Nucleus accumbens (tissue), 56 donors: ENCODE measurements at regions not wholly inside any gene's neighbourhood (a gene's known extent, or its start where the extent isn't known, plus 50 kb on each side); places are given as distances from the start of the nearest gene placed in this dataset.
"Not testable (repeated sequence)": the region's sequence is repeated elsewhere in the genome, so short reads cannot be mapped to it uniquely, and the experiment has no call there.

Source experiments
- DNase-seq, 56 donors: peaks; one replicate each; lab custom pipeline; 2025; lab: John Stamatoyannopoulos, UW

DNA sequence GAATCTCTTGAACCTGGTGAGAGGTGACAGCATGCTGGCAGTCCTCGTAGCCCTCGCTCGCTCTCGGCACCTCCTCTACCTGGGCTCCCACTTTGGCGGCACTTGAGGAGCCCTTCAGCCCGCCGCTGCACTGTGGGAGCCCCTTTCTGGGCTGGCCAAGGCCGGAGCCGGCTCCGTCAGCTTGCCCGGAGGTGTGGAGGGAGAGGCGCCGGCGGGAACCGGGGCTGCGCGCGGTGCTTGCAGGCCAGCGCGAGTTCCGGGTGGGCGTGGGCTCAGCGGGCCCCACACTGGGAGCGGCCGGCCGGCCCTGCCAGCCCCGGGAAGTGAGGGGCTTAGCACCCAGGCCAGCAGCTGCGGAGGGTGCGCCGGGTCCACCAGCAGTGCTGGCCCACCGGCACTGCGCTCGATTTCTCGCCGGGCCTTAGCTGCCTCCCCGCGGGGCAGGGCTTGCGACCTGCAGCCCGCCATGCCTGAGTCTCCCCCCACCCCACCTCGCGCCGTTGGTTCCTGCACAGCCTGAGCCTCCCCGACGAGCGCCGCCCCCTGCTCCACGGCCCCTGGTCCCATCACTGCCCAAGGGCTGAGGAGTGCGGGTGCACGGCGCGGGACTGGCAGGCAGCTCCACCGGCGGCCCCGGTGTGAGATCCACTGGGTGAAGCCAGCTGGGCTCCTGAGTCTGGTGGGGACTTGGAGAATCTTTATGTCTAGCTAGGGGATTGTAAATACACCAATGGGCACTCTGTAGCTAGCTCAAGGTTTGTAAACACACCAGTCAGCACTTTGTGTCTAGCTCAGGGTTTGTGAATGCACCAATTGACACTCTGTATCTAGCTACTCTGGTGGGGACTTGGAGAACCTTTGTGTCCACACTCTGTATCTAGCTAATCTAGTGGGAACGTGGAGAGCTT is 328.3 kb upstream of the KLF4 start:
- DNase-seq: not testable (repeated sequence)

DNA sequence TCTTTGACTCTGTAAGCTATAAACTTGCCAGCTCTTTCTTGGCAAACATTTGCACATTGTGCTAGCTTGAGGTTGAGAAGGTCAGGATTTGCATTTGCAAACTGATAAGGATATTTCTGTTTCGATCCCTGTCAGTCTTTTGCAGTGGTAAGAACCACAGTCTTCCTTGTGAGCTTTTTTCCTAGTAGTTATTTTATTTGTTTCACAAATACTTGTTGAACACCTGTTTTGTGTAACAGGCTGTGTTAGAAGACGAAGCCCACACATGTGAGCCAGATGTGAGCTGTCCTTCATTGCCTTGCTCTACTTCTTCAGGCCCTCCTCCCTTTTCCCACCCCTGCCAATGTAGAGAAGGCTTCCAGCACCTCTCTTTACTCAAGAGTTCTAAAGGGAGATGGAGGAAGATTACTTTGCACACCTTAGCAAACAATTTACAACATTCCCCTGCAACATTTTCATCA is 327.0 kb upstream of the KLF4 start:
- DNase-seq: no peak

DNA sequence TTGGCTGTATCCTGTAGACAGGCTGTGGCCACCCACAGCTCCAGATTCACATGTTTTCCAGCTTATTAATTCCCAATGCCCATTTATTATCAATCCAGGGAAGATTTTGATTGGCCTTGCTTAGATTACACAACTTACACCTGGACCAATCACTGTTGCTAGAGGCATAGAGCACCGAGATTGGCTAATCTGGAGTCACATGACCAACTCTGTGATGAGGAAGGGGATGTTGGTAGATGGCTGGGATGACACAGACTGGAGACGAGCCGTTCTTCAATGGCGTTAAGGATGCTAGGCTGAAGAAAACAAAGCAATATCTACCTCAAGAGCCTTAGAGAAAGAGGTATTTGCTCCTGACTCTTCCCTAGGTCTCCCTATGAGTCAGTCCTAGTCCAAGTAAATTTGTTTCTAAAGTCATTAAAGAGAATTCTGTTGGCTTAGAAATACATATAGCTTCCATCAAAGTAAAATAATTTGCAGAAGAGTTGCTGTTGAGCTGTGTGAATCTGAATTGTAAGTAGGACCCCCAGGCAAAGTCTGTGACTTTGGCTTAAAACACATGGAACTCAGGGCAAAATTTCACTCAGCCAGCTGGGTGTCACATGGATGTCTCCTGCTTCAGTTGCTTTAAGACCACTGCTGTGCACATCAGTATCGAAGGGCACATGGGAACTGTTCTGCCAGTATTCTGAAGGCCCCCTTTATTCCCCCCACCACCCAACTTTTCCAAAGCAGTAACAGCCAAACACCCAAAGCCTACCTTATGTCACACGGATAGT is 326.4 kb upstream of the KLF4 start:
- DNase-seq: no peak

DNA sequence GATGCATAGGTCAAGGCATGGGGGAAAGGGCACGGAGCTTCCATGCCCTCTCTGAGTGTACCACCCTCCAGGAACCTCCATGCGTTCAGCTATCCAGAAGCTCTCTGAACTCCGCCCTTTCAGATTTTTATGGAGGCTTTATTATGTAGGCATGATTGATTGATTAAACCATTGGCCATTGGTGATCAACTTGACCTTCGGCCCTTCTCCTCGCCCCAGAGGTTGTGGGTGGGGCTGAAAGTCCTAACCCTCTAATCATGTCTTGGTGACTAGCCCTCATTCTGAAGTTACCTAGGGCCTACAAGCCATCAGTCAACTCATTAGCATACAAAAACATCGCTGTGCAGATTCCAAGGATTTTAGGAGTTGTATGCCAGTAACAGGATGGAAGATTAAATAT is 323.7 kb upstream of the KLF4 start:
- DNase-seq: no peak

DNA sequence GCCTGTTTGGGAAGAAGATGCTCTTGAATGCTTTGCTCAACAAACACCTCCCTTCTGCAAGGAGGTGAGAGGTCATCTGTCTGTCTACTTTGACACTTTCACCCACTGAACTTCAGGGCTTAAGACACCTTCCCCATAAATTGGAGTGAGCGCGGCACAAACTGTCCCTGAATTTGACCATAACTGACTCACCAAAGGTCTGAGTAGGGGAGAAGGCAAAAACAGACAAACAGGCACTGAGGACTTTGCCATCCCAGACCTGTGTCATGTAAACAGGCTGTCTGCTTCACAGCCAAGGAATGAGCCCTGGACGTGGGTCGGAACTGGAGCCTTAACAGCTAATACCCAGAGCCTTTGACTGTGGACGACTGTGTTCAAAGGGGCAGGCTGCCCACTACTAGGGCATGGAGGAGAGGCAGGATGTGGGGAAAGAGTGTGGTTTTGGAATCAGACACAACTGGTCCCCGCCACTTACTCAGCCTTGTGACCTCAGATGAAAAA is 320.9 kb upstream of the KLF4 start:
- DNase-seq: no peak

DNA sequence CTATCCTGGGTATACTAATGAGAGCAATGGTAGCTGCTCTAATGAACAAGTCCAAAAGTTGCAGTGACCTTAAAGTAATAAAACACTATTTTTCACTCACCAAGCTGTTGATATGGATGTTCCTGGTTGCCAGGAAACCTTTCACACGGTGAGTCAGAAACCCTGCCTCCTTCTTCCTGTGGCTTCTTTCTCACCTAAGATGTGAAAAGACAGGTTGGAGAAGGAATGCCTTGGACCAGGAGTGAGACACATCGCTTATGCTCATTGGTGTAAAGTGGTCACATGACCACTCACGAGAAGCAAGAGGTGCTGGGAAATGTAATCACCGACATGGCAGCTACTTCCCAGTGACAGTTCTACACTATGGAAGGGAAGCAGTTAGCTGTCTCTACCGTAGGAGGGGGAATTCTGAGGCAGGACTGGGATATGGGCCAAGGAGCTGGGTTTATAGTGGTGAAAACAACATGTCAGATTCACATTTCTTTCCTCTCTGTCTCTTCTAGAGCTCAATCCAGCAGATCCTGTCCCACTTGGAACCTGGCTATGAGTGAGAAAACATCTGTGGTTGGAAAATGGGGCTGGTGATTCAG is 320.4 kb upstream of the KLF4 start:
- no peak for DNase-seq

DNA sequence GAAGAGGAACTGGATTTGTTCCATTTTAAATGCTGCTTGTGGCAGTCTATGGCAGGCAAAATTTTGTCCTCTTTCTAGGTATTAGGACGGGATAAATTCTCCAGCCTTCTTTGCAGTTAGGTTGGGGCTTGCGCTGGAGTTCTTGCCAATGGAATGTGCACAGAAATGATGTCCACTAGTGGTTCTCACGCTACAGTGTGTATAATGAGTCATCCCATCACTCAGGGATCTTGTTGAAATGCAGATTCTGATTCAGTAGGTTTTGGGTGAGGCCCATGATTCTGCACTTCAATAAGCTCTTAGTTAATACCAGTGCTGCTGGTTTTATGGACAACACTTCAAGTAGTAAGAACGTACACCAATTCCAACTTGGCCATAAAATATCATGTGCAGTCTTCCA is 317.6 kb upstream of the KLF4 start:
- DNase-seq: no peak

DNA sequence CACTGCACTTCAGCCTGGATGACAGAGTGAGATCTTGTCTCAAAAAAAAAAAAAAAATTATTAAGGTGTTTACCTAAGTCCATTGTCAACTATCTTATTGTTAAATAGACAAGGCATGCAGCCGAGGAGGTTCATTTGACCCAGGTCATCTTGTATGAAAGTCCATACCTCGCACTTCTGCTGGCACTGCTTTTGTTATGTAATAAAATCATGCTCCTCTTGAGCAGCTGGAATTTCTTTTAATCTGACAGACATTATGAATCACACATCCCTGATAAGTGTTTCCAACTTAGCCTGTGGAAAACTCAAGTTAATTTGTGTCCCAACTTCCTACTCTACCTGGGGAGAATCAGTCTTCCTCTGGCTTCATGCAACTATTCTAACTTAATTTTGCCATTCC is 315.6 kb upstream of the KLF4 start:
- DNase-seq: no peak

DNA sequence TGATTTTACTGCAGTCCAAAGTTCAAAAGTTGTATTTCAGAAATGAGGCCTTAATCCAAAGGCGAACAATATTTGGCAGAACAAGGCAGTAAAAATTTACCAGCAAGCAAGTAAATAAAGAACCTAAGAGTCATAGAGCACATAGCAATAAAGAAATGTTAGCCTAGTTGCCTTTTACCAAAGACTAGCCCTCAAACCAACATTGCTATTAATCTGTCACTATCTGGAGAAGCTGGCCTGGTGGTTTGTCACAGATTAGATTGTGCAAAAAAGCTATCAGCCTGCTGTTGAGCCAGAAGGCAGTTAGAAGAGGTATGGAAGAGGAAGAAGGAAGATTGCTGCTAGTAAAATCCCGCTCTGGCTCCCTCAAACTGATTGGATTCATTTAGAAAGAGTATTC is 304.7 kb upstream of the KLF4 start:
- DNase-seq: no peak

DNA sequence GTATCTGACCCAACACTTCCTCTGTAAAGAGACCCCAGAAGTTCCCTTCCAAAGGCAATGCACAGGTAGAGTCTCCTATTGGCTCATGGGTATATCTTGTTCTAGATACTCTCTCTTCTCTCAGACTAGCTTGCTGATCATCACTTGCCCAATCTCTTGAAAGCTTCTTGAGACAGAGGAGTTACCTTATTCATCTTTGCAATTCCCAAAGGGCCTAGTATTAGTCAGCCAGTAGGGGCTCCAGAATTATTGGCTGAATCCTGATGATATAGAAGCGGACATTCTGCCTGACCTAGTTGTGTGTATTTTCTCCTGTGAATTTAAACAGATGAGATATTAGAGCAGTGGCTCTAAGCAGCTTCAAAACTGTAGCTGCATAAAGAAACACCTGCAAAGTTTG is 304.0 kb upstream of the KLF4 start:
- DNase-seq: no peak

DNA sequence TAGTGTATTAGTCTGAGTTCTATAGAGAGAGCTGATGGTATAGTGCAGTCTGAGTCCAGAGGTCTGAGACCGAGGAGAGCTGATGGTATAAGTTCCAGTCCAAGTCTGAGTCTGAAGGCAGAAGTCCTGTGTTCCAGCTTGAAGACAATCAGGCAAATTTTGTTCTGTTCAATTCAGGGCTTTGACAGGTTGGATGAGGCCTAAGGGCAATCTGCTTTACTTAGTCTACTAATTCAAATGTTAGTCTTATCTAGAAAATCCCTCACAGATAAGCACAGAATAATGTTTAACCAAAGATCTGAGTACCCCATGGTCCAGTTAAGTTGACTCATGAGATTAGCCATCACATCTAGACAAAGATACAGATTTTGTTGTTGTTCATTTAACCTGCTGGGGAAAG is 303.0 kb upstream of the KLF4 start:
- DNase-seq: no peak

DNA sequence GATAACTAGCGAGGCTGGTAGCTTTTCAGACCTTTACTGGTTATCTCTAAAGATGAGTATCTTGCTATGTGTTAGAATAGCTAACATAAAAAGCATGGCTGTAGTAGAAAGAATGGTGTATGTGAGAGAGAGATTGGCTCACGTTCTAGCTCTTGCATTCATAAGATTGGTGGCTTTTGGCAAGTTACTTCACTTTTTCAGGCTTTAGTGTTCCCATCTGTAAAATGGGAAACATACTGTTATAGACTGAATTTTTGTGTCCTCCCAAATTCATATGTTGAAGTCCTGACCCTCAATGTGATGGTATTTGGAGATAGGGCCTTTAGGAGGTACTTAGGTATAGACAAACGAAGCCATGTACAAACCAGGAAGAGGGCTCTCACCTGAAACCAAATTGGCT is 302.4 kb upstream of the KLF4 start:
- DNase-seq: no peak

DNA sequence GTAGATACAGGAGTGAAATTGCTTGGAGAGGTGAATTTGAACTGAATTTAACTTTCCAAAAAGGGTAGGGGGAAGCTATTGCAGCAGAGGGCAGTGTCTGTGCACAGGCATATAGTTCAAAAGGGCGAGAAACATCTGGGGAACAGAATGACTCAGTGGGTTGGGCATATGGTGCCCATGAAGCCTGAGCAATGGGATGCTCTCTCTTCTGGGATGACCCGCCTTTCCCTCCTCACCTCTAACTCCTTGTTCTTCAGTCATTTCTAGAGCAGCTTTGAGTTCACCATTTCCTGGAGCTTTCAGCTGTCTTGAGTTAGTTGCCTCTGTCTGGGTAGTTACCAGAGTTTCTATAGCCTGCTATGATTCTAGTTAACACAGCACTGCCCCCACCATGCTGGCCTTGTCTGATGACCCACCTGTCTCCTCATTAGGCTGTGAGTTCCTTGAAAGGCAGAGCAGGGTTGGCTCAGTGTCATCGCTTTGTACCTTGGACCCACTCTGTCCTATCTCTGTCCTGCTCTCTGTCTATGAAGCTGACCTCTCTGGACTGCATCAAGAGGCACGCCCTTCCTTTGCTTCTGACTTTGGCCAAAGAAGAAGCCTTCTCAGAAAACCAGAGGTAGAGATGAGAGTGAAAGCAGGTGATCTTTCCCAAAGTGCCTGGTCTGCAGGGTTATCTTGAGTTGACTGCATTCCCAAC is 299.6 kb upstream of the KLF4 start:
- no peak for DNase-seq

DNA sequence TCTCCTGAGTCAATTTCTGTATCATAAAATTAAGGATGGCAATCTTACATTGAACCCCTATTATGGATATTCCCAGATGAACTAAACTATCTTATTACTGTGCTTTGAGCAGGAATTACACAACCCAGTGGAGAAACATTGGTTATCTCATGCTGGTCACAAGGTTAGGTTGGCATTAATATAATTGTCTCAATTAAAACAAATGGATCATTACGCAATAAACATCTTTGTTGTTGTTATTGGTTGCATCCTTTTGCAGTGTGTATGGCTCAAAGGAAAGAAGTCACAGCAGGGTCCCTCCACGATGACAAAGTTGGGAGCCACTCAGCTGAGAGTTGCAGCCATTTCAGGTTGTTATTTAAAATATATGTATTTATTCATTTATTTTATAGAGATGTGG is 297.0 kb upstream of the KLF4 start:
- DNase-seq: no peak

DNA sequence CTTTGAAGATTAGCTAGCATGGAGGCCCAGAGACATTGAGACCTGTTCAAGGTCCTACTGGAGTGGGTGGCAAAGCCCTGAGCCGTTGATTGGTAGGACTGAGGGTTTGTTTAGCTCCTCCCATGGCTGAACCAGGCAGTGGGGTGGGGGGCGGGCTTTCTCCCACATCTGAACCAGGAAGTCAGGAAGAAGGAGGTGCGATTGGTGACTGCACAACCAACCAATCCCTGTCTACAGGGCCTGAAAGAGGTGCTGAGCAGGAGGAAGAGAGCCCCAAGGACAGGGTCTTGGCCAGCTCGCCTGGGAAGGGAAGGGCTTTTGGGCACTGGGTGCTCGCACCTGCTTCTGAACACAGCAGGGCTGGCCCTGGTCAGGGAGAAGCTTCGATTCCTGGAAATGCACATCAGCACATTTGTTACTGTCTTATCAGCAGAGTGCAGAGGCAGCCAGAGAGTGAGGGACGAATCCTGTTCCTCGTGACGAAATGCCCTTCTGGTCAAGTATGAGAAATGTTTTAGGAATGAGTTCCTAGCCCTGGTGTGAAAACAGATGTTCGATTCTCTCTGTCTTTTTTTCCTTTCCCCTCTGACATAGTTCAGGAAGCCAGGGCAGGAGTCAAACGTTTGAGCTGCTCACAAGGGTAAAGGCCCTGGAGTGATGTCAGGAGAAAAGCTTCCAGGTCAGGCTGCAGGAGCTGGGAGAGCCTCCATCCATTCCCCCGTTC is 294.8 kb upstream of the KLF4 start:
- peak in 1 of 56 donors; percentile 4 for DNase-seq

DNA sequence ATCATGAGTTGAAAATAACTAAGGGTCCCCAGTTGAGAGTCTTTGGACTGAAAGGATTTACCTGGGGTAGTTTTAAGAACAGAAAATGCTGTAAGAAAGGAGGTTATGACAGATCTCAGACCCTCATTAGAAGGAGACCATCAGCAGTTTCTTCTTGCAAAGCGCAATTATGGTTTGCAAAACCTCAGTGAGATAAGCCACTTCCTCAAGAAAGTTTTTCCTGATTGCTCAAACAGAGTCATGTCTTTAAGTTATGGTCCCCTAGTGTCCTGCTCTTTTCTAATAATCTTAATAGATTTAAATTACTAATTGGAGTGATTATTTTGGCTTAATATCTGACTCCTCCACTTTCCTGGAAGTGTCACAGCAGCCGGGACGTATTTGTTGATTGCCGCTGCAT is 293.2 kb upstream of the KLF4 start:
- no peak for DNase-seq

DNA sequence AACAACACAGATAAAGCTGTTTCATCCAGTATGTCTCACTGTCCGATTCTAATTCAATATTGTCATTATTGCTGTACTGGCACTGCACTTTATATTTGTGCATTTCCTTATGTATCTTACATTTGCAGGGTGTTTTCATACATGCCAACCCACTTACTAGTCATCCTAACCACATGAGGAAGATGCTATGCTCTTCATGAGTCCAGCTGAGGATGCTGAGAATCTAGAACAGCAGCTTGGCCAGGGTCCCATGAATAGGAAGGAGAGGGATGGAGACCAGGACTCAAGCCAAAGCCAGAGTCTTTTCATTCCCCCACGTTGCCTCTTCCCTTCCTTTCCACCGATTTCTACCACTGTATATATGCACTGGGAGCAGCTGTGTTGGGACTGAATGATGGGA is 292.8 kb upstream of the KLF4 start:
- DNase-seq: no peak

DNA sequence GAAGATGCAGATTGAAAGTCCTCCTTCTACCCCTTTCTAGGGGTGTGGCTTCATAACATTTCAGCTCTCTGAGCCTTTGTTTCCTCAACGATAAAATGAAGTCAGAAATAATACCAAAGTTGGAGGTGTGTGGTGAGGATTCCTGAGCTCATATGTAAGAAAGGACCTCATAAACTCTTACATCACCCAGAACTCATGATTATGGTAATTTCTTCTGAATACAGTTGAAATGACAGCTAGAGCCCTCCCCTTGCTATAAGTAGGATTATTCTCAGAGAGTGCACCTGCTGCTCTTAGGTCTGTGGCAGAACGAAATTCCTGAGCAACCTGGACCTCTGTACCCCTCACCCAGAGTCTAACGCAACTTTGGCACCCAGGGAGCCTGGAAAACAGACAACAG is 291.4 kb upstream of the KLF4 start:
- DNase-seq: no peak

DNA sequence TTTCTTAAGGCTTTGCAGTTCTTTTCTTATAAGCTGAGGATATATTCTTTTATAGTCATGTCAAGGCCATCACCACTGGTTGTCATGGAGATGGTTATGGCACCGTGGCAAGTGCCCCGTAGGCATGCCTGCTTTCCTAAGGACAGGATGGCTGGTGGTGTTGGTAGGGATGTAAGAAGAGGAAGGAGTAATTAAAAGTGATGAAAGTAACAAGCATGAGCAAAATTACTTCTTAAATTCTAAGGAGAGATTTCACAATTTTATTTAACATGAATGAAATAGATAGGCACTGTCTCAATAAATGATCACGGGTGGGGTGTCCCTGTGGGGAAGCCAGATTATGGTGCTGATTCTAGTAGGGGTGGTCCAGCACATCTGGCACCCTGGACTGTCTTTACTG is 290.2 kb upstream of the KLF4 start:
- DNase-seq: no peak

DNA sequence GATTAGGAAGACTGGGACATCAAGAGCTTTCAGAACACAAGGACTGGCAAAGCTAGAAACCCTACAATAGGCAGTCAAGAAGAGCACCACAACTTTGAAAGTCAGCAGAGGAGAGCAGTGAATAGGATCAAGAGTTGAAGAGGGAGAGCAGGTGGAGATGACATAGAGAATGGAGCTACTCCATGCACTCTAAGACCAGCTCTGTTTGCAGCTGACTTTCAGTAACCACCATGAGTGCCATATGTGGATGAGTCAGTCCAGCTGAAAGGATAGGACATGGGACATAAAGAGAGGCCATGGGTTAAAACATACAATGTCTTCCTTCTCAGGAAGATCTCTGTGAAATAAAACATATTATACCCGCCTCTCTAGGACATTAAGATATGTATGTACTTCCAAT is 289.1 kb upstream of the KLF4 start:
- DNase-seq: no peak
